Endothelial cell (in vitro differentiated cells): ENCODE measurements at regions not wholly inside any gene's neighbourhood (a gene's known extent, or its start where the extent isn't known, plus 50 kb on each side); places are given as distances from the start of the nearest gene placed in this dataset.
"Not testable (repeated sequence)": the region's sequence is repeated elsewhere in the genome, so short reads cannot be mapped to it uniquely, and the experiment has no call there.

ENCODE experiments used
- DNase-seq: peaks from one replicate; pipeline ENCODE4 v3.0.0; 2021; ENCODE audit warnings: low spot score
- H3K27ac Mint-ChIP-seq: one replicate; pipeline ENCODE4 v1.8.0; 2021; ENCODE audit warnings: mixed read lengths, inconsistent platforms; ENCODE audit not compliant: unreplicated experiment
- H3K27me3 Mint-ChIP-seq: one replicate; pipeline ENCODE4 v1.8.0; 2021; ENCODE audit warnings: mild to moderate bottlenecking, moderate library complexity, mixed read lengths, inconsistent platforms; ENCODE audit not compliant: unreplicated experiment
- H3K36me3 Mint-ChIP-seq: one replicate; pipeline ENCODE4 v1.8.0; 2021; ENCODE audit warnings: mild to moderate bottlenecking, low read depth, mixed read lengths, inconsistent platforms; ENCODE audit not compliant: unreplicated experiment
- H3K4me1 Mint-ChIP-seq: one replicate; pipeline ENCODE4 v1.8.0; 2021; ENCODE audit warnings: mild to moderate bottlenecking, mixed read lengths, inconsistent platforms; ENCODE audit not compliant: unreplicated experiment
- H3K4me3 Mint-ChIP-seq: one replicate; pipeline ENCODE4 v1.8.0; 2021; ENCODE audit warnings: mild to moderate bottlenecking, mixed read lengths, inconsistent platforms; ENCODE audit not compliant: unreplicated experiment
- H3K9me3 Mint-ChIP-seq: one replicate; pipeline ENCODE4 v1.8.0; 2021; ENCODE audit warnings: mixed read lengths, inconsistent platforms; ENCODE audit not compliant: unreplicated experiment

DNA sequence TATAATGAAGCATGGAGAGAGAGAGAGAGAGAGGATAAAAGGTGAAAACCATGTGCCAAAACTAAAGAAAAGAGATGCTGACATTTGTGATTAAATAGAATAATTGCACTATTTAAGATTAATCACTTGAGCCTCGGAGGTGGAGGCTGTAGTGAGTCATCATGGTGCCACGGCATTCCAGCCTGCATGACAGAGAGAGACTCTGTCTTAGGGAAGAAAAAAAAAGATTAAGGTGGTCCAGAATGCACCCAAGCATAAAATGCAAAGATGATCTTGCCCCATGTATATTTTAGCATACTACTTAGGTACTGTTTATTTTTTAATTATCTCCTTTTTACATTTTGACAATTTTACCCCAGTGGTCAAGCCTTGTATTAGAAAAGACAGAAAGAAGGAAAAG lies 742.5 kb downstream of the SPATA31A1 start:
- not testable (repeated sequence) for H3K36me3 Mint-ChIP-seq, H3K4me3 Mint-ChIP-seq, DNase-seq, H3K4me1 Mint-ChIP-seq, H3K27ac Mint-ChIP-seq, H3K9me3 Mint-ChIP-seq, H3K27me3 Mint-ChIP-seq

DNA sequence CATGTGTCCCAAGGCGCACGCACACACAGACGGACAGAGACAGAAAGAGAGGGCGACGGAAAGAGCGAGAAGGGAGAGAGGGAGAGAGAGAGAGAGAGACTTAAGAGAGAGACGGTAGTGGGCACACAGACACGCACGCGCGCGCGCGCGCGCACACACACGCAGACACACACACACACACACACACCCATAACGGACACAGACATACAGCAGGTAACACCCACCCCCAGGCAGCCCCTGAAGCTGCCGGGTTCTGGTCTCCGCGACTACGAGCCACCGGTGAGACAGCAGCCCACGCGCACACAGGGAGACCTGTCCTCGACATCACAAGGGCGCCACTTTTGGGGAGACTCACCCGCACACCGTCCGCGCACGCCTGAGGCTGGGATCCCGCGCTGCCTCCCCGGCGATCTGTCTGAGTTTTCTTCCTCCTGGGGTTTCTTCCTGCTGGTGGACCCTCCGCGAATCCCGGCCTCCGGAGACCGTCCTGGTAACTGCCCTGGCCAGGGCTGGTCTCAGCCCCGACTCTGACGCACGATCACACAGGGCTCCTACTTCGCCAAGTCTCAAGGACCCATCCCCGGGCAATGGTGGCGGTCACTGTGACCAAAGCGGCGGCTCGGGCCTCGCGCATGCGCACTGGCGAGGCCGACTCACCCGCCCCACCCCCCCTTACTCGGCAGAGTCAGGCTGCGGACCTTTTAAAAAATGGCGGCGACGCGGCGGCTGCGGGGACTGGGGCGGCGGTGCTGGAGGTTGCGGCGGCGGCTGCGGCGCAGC lies 750.7 kb downstream of the SPATA31A1 start:
- not testable (repeated sequence) for H3K36me3 Mint-ChIP-seq, H3K4me3 Mint-ChIP-seq, H3K9me3 Mint-ChIP-seq, DNase-seq, H3K27ac Mint-ChIP-seq, H3K27me3 Mint-ChIP-seq, H3K4me1 Mint-ChIP-seq

DNA sequence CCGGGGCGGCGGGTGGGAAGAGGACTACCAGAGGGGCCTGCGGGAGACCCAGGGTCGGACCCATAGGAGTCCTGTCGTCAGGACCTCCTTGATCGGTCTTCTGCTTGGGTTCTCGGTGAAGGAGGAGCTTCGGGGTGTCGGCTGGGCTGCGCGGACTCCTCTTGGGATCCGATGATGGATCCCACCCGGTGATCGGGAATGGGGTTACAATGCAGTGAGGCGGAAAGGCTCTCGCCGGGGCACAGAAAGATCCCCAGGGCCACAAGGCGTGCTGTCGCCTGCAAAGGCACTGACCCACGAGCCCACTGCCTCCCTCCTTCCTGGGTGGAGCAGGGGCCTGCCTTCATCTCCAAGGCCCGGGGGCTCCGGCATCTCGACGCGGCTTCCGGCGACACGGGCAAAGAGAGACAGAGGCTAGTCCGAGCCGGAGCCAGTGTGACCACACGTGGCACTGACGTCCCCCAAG lies 751.3 kb downstream of the SPATA31A1 start:
- not testable (repeated sequence) for H3K4me1 Mint-ChIP-seq, H3K36me3 Mint-ChIP-seq, H3K9me3 Mint-ChIP-seq, H3K4me3 Mint-ChIP-seq, H3K27ac Mint-ChIP-seq, DNase-seq, H3K27me3 Mint-ChIP-seq

DNA sequence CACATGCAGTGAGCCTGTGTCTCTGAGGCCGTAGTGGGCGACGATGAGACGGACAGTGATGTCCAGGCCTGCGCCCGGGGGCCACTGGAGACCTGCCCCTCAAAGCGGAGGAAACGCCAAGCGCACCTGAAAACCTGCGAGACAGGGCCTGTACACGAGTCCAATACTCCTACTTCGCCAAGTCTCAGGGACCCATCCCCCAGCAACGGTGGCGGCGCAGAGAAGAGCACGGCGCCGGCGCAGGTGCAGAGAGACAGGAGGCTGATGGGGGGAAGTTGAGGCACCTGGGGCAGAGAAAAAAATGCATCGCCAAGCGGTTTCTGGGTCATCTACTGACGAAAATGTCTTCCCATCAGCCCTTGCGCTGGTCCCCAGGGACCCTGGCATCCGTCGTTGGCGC lies 751.8 kb downstream of the SPATA31A1 start:
- not testable (repeated sequence) for H3K27me3 Mint-ChIP-seq, DNase-seq, H3K4me3 Mint-ChIP-seq, H3K4me1 Mint-ChIP-seq, H3K36me3 Mint-ChIP-seq, H3K9me3 Mint-ChIP-seq, H3K27ac Mint-ChIP-seq

DNA sequence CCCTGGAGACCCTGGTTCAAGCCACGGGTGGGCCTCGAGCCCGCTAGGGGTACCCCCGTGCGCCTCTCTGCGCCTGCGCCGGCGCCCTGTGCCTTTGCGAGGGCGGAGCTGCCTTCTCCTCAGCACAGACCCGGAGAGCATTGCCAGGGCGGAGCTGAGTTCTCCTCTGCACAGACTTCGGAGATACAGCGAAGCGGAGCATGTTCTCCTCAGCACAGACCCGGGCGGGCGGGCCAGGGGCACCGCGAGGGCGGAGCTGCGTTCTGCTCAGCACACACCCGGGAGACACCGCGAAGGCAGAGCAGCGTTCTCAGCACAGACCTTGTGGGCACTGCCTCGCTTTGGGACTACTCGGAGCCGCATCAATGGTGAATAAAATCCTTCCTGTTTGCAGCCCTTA lies 753.0 kb downstream of the SPATA31A1 start:
- not testable (repeated sequence) for H3K27ac Mint-ChIP-seq, DNase-seq, H3K4me3 Mint-ChIP-seq, H3K27me3 Mint-ChIP-seq, H3K36me3 Mint-ChIP-seq, H3K4me1 Mint-ChIP-seq, H3K9me3 Mint-ChIP-seq

DNA sequence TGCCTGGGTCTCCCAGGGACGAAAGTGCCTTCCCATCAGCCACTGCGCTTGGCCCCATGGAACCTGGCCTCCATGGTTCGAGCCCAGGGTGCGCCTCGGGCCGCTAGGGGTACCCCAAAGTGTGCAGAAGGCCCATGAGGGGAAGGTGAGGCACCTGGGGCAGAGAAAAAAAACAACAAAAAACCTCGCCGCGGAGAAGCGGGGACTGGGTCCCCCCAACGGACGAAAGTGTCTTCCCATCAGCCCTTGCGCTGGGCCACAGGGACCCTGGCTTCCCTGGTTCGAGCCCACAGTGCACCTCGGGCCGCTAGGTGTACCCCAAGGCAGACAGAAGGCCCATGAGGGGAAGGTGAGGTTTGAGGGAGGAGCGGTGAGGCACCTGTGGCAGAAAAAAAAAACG lies 755.3 kb downstream of the SPATA31A1 start:
- not testable (repeated sequence) for H3K27me3 Mint-ChIP-seq, H3K9me3 Mint-ChIP-seq, DNase-seq, H3K4me1 Mint-ChIP-seq, H3K4me3 Mint-ChIP-seq, H3K27ac Mint-ChIP-seq, H3K36me3 Mint-ChIP-seq

DNA sequence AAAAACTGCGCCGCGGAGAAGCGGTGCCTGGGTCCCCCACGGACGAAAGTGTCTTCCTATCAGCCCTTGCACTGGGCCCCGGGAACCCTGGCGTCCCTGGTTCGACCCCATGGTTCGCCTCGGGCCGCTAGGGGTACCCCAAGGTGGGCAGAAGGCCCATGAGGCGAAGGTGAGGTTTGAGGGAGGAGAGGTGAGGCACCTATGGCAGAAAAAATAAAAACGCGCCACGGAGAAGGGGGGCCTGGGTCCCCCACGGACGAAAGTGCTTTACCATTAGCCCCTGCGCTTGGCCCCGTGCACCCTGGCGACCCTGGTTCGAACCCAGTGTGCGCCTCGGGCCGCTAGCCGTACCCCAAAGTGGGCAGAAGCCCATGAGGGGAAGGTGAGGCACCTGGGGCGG lies 756.1 kb downstream of the SPATA31A1 start:
- not testable (repeated sequence) for H3K27ac Mint-ChIP-seq, DNase-seq, H3K4me1 Mint-ChIP-seq, H3K4me3 Mint-ChIP-seq, H3K36me3 Mint-ChIP-seq, H3K27me3 Mint-ChIP-seq, H3K9me3 Mint-ChIP-seq

DNA sequence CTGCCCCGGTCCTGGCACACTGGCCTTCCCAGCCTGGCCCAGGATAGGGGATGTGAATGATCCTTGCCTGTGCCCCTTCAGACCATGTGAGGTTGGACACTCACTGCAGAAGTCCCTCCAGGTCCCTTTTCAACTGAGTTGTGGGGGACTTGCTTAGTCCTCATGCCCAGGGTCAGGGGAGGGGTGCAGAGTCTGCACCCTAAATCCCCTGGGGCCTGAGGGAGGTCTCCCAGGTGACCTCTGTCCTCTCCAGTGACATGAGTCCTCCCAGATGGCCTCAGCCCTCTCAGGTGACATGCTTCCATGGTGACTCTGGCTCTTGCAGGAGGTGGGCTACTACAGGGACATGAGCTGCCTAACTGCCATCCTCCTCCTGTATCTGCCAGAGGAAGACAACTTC lies 775.1 kb downstream of the SPATA31A1 start:
- H3K36me3 Mint-ChIP-seq, DNase-seq, H3K27ac Mint-ChIP-seq, H3K4me3 Mint-ChIP-seq, H3K27me3 Mint-ChIP-seq, H3K4me1 Mint-ChIP-seq, H3K9me3 Mint-ChIP-seq: not testable (repeated sequence)

DNA sequence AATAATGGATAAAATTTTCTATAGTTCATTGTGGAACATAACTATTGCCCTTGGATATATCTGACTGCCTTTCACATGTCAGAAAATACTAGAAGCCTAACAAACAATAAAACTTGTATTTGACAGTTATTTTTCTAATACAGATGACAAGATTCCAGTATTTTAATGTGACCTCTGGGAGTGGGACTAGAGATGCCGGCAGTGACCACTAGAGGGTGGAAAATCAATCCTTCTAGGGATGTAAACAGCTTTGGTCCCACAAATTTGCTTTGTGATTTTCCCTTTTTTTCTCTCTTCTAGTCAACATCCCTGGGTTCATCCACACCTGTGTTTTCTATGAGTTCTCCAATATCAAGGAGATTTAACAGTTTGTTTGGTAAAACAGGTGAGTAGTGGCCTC lies 813.7 kb downstream of the SPATA31A1 start:
- not testable (repeated sequence) for H3K4me1 Mint-ChIP-seq, H3K36me3 Mint-ChIP-seq, DNase-seq, H3K27me3 Mint-ChIP-seq, H3K9me3 Mint-ChIP-seq, H3K27ac Mint-ChIP-seq, H3K4me3 Mint-ChIP-seq

DNA sequence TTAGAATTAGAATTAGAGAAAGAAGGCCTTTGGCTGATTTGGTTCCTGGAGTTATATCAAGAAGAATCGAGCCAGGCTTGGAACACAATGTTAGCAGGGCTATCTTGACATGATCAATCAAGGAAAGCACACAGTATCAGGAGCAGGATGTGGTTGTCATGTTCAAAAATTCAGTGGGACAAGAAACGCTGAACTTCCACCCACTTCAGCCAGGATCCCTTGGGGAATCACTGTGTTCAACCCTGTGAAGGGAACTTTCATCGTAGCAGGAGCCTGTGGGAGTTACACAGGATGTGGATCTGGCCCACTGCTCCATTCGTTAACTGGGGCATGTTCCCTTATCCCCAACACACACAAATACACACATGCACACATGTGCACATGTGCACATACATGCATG lies 817.8 kb downstream of the SPATA31A1 start:
- H3K36me3 Mint-ChIP-seq = not testable (repeated sequence)

DNA sequence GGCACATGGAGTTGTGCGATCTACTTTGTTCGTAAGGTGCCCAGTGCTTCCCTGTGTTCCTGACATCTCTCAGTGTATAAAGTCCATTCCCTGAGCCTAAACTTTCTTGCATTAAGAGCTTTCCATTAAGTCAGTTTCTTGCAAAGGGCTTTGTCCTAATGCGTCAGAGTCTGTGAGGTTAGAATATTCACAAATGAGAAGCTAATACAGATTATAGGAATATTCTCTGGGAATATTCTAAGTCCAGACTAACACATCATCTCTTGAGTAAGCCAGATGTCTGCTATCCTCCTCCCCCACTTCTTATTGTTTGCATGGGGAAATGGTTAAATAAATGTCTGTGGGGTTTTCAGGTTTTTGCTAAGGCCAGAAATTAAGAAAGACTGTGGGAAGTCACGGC lies 818.6 kb downstream of the SPATA31A1 start:
- not testable (repeated sequence) for H3K9me3 Mint-ChIP-seq, H3K4me1 Mint-ChIP-seq, H3K4me3 Mint-ChIP-seq, H3K27ac Mint-ChIP-seq, DNase-seq, H3K36me3 Mint-ChIP-seq, H3K27me3 Mint-ChIP-seq

More for the DNA sequence above, 817.8 kb downstream of the SPATA31A1 start:
- not testable (repeated sequence) for H3K4me3 Mint-ChIP-seq, H3K9me3 Mint-ChIP-seq, H3K27ac Mint-ChIP-seq, H3K27me3 Mint-ChIP-seq, DNase-seq, H3K4me1 Mint-ChIP-seq

DNA sequence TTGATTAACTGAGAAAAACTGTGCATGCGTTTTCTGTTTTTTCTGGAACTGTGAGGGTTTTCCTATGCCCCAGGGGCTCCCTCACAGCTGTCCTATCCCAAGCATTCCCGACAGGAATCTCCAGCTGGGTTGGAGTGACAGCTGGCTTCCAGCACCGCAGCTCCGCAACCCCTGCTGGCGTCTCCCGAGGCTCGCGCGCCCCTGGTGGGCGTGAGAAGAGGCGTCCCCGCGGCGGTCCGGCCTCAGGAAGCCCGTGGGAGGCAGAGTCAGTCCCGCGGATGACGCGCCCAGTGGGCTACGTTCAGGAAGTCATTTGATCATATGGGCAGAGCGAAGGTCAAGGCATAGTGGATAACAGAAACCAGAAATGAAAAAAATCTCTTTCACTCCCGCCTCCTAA lies 821.9 kb downstream of the SPATA31A1 start:
- H3K36me3 Mint-ChIP-seq, H3K9me3 Mint-ChIP-seq, H3K4me3 Mint-ChIP-seq, H3K4me1 Mint-ChIP-seq, H3K27ac Mint-ChIP-seq, H3K27me3 Mint-ChIP-seq, DNase-seq: not testable (repeated sequence)
